ENCODE measurements at regions not wholly inside any gene's neighbourhood (a gene's known extent, or its start where the extent isn't known, plus 50 kb on each side); places are given as distances from the start of the nearest gene placed in this dataset.
A peak's percentile ranks its signal among the peaks of the same experiment; 100 is the strongest.
"Not testable (repeated sequence)": the region's sequence is repeated elsewhere in the genome, so short reads cannot be mapped to it uniquely, and the experiment has no call there.

DNA sequence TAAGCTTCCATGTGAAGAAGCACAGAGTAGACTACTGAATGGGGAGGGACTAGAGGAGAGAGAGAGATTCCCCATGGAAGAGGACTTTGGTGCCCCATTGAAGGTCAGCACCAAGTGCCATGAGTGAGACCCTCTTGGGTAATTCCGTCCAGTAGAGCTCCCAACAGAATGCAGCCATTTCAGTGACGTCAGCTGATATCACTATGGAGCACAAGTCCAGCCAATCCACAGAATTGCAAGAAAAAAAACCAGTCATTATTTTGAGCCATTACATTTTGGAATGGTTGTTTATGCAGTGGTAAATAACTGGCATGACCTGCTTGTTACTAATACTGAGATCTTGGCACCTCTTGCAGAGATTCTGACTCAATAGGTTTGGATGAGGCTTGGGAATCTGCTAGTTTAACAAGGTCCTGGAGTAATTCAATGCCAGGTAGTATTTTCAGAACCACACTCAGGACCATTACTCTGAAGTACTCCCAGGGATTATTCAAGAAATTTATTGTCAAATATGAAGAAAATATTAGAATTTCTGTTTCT, 52.6 kb upstream of the SP8 start:
- no peak for DNase-seq

DNA sequence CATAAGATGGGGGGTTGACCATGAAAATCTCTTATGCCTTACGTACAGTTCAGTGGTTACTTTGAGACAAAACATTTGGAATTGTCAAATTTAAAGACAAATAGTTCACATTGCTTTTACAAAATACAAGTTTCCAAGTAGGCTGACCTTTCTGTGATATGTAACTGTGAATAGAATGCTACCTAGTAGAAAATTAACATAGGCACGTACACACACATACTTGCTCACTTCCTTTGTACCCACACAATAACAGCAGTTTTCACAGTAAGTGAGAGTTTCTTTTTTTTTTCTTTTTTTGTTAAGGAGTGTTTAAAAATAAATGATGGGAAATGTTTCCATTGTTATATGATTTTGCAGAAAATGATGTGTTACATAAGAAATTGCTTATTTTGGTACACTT, 53.3 kb upstream of the SP8 start:
- no peak for DNase-seq

DNA sequence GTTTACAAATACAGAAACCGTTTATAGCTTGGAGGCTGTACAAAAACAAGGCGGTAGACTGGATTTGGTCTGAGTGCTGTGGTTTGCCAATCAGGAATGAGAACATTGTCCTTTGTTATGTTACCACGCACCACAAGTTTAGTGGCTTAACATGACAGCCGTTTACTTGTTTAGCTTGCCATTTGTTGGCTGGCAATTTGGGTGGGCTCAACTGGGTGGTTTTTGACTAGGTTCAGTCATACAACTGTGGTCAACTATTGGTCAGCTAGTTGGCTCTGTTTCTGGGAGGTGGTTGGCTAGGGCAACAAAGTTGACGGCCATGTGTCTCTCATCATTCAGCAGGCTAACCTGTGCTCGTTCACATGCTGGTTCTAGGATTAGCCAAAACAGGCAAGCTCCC, 60.1 kb upstream of the SP8 start:
- DNase-seq = no peak

GRCh38 chr7:20858951-20859350, 72.3 kb upstream of the SP8 start:
- DNase-seq = no peak

GRCh38 chr7:20861468-20861867, 74.8 kb upstream of the SP8 start:
- no peak for DNase-seq

GRCh38 chr7:20862554-20862953, 75.9 kb upstream of the SP8 start:
- DNase-seq = no peak

- DNase-seq = no peak
Measured at GRCh38 chr7:20864221-20864620, 77.5 kb upstream of the SP8 start.

DNA sequence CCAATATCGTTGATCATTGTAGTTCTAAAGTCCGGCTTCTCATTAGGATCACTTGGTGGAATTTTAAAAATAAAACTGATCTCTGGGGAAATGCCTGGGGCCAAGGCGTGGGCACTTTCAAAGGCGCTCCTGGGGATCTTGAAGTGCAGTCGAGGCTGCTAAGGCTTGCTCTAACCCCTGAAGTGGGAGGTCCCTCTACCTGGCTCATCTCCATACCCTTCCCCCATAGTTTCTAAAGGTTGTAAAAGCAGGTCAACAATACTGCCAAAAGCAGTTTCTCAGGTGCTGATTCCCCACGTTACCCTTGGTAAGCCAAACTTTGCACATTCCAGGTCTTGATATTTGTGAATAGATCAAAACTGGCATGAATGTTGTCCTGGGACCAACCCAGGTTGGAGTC, 79.0 kb upstream of the SP8 start:
- no peak for DNase-seq

GRCh38 chr7:20870977-20871376, 84.3 kb upstream of the SP8 start:
- no peak for DNase-seq

DNA sequence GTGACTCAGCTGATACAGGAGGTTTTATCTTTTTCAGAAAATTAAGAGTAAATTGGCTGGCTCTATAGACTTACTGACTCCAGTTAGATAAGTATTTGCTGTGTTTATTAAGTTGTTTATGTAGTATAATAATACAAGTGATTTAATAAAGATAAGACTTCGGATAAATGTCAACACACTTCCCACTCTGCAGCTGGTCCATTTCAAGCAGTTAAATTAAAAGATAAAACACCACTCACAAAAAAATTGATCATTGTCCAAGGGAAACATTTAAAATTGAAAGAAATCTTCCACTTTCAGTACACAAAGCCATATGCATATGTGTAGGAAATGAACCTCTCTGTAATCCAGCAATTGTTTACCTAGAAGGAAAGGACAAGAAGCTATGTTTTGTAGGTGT, 106.1 kb upstream of the SP8 start:
- no peak for DNase-seq

GRCh38 chr7:20894806-20895205, 108.1 kb upstream of the SP8 start:
- DNase-seq = no peak

DNA sequence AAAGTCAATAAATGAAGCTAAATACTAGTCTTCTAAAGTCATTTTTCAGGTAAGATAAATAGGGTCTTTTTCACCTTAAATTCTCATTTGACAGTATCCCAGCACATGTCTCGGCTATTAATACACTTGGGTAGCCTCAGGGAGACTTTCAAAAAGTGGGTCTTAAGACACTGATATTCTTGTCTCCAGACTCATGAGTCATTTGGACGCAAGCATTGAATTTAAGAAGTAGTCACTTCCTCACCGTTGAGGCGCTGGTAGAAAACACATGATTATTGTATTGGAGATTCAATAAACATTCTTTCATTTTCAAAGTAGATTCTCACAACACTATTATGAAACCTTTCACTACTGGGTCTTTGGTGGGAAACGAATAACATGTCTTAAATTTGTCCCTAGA, 108.9 kb upstream of the SP8 start:
- no peak for DNase-seq

GRCh38 chr7:20896996-20897395, 110.3 kb upstream of the SP8 start:
- no peak for DNase-seq

DNA sequence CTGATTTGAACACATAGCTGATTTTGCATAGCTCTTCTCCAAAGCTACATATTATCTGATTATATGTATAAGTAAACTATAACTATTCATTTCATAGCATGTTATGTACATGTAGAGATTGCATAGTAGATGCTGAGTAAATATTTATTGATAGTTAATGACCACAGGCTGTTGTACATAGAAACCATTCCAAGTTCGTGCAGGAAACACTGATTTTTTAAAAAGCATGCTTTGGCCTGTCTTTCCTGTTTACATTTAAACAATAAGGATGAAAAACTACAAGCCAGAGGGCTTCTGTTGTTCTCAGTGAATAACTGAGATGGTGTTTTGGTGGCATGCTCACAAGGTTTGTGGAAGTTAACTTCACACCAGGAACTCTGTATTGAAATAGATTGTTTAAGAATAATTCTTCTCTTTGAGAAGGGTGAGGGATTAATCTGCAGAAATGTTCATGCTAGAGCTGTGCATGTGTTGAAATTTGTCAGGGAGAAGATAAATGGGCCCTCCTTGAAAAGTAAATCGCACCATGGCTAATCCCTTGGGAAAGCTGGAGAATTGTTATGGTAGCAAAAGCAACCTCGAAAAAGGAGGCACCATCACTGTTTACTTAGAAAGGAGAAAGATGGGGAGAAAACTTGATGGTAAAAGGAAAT, 120.2 kb upstream of the SP8 start:
- DNase-seq = no peak

DNA sequence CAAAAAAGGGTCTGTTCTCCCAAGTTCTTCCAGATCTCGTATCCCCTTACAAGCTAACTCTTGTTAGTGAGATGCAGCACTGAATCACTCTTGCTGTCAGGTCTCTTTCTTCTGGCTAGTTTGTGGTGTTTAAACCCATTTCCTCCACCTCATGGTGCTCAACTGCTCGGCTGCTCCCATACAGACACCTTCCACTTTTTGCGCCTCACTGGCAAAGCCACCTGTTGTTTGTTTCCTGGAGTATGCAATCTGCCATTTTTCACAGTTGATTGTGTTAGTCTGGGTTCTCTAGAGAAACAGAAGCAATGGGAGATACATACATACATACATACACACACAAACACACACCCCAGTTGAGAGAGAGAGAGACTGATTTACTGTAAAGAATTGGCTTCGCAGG, 124.4 kb upstream of the SP8 start:
- peak; percentile 16 for DNase-seq

DNA sequence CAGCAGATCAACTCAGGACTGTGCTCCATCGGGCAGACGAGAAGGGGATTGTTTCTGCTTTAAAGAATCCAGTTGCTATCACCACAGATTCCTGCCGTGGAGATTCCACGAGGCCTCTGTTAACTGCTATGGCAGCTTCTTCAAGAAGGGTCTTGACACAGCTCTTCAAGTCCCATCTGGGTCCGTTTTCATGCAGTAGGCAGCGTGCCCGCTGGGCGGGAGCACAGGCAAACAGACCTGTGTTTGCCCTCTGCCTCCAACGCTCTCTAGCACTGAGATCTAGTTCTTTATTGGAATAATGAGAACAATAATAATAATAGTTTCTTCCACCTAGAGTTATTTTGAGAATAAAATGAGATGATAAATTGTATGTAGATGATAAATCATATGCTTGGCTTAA, 127.2 kb upstream of the SP8 start:
- no peak for DNase-seq

DNA sequence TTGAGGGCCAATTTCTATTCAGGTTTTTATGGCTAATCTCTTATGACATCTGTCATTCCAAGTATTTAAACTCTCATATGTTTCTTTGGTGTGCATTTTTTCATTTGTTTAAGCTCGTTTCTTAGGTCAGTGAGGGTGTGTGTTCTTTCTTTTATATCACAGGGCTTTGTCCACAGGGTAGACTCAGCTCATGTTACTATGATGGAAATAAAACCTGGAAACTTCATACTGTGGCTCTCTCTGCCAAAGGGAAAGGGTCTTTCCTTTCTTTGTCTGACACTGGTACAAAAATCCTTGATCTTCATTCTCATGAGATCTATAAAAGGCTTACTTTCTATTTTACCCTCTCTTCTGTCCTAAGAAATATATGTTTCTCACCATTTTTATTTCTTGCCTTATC, 129.6 kb upstream of the SP8 start:
- DNase-seq = no peak

DNA sequence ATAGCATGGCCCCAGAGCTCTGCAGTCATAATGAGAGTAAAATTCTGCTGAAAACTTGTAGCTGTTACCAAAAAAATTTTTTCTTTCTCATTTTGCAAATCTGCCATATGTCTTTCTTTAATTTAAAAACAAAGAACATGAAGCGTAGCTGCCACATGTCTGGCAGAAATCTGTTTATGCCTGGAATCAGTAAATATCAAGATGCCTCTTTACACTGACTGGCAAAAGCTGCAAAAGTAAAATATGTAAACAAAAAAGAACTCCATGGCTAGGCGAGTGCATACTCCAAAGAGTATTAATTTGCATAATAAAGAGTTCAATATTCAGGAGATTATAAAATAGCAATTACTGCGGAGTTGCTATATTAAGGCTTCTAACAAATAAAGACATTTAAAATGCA, 130.9 kb upstream of the SP8 start:
- DNase-seq = no peak

DNA sequence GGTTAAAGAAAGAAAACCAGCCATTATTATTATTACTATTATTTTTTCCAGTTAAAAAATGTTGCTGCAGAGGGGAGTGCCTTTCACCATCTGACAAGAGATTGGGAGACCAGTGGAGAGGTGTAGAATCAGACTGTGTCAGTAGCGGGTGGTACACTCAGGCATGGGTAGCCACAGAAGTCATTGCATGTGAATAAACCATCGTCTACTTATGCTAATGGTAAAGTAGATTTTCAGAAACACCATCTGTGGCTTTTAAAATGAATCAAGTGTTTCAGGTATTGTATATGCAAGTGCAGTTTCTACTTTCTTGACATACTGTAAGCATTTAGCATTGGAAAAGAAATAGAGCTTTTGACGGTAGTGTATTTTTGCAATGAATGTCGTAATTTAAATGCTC, 131.5 kb upstream of the SP8 start:
- no peak for DNase-seq

DNA sequence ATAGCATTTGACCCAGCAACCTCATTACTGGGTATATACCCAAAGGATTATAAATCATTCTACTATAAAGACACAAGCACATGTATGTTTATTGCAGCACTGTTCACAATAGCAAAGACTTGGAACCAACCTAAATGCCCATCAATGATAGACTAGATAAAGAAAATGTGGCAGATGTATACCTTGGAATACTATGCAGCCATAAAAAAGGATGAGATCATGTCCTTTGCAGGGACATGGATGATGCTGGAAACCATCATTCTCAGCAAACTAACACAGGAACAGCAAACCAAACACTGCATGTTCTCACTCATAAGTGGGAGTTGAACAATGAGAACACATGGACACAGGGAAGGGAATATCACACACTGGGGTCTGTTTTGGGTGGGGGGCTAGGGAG, 140.5 kb upstream of the SP8 start:
- not testable (repeated sequence) for DNase-seq

- no peak for DNase-seq
Measured at GRCh38 chr7:20927976-20928375, 141.3 kb upstream of the SP8 start.

DNA sequence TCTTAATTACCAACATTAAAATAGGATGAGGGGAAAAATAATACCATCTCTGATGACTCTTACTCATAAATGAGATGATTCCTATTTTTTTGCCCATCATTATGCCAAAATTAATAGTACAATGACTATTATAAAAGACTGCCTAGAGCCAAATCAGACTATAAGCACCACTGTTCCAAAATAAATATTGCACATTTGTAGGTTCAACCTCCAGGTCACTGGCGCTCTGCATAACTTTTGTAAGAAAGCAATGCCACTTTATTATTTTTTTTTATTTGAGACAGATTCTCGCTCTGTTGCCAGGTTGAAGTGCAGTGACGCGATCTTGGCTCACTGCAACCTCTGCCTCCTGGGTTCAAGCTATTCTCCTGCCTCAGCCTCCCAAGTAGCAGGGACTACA, 142.5 kb upstream of the SP8 start:
- no peak for DNase-seq

- no peak for DNase-seq
Measured at GRCh38 chr7:20931739-20932138, 145.1 kb upstream of the SP8 start.

DNA sequence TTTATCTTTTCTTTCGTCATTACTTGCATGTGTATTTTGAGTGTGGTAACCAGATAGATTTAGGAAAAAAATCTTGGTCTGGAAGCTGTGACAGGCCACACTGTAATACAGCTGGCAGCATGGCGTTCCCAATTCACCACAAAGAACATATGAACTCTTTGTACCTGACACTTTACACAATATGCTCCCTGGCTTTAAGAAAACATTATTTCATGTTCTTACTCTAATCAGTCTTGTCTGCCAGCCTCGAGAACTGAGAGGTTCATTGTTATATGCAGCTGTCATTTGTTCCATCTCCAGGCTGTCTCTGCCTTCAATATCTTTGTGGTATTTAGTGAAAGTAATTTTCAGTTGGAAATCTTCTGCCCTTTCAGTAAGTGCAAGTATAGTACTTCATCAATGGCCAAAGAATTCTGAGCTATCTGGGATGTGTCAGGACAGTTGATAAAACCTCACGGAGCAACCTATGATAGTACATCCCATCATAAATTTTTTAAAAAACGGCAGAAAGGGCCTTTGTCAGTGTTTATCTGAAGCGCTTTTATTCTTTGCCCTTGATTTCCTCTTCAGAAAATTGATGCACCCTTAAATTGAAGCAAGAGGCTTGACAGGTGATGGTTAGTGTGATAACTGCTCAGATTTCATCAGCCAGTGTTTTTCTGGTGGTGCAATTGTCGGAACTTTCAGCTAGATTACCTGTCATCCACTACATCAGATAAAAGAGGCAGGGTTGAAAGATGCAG, 146.3 kb upstream of the SP8 start:
- DNase-seq = no peak

DNA sequence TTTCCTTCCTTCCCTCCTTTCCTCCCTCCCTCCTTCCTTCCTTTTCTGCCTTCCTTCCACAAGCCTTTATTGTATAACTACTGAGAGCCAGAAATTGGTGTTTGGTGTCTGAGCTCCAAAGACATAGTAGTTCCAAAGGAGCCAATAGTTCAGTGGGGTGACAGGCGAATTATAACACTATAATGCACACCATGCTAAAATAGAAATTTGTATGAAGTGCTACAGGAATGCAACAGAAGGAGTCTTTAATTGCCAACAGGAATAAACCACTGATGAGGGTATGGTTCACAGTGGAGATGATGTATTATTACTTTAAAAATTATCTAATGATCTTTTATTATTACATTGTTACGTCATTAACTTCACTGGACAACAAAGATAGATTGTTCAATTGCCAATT, 158.8 kb upstream of the SP8 start:
- no peak for DNase-seq
